ENCODE measurements at regions not wholly inside any gene's neighbourhood (a gene's known extent, or its start where the extent isn't known, plus 50 kb on each side); places are given as distances from the start of the nearest gene placed in this dataset.

- Mint-ChIP-seq H3K4me1 (no peaks in the 10 kb centered on the region), H3K4me3 (no peak overlapping the region), H3K9me3 (ENCODE audit: insufficient read depth) (peaks cover 2% of the 10 kb centered on the region), H3K27me3 (no peaks in the 10 kb centered on the region), H3K27ac (no peak overlapping the region)
- Histone ChIP-seq H3K4me1 (ENCODE audit: control insufficient read depth in 2 of 2, insufficient read depth in 2 of 2, low read length in 2 of 2) (no peaks in the 10 kb centered on the region), H3K4me3 (ENCODE audit: control extremely low read depth in 1 of 5, extremely low read depth in 1 of 5, insufficient read depth in 1 of 5, low read depth in 2 of 5, low read length in 4 of 5) (no peak overlapping the region), H3K79me2 (ENCODE audit: control insufficient read depth, insufficient read depth, low read length) (no peaks in the 10 kb centered on the region), H4K20me1 (ENCODE audit: control insufficient read depth, insufficient read depth, low read length, poor library complexity, severe bottlenecking) (no peaks in the 10 kb centered on the region), H3K9me3 (ENCODE audit: control extremely low read depth in 1 of 3, control insufficient read depth in 2 of 3, insufficient read depth in 1 of 3, low read length in 2 of 3) (no peaks in the 10 kb centered on the region), H3K4me2 (replicated peaks; ENCODE audit: low read depth, low read length, poor library complexity, severe bottlenecking) (no peak overlapping the region), H3K36me3 (replicated peaks in 1 of 2; ENCODE audit: control extremely low read depth in 1 of 2, control insufficient read depth in 1 of 2, extremely low read depth in 1 of 2, insufficient read depth in 2 of 2, low read length in 1 of 2) (no peaks in the 10 kb centered on the region), H3K27me3 (replicated peaks in 1 of 4; ENCODE audit: control extremely low read depth in 1 of 4, control insufficient read depth in 3 of 4, insufficient read depth in 4 of 4, low read length in 3 of 4) (no peaks in the 10 kb centered on the region), H3K9ac (ENCODE audit: low read length) (no peak overlapping the region), H3K27ac (ENCODE audit: low read length in 2 of 2) (no peak overlapping the region), H2AFZ (ENCODE audit: insufficient read depth, low read depth, low read length, poor library complexity, severe bottlenecking) (no peak overlapping the region)
- no peak for TF ChIP-seq EZH2 (IDR thresholded peaks at IDR 0.05; ENCODE audit: borderline replicate concordance, insufficient read depth, low read depth, low read length, poor library complexity, severe bottlenecking)
- TF ChIP-seq CTCF (IDR thresholded peaks at IDR 0.05) = no peak
- ATAC-seq (ENCODE audit: low read depth) (no peak), DNase-seq (no peak)
- ChIA-PET CTCF (no interaction called here), POLR2A (no interaction called here)
- WGBS (ENCODE audit: insufficient coverage) = no CpG with 5 or more reads among the region's 1 CpG
- intact Hi-C loops (cut with micrococcal nuclease) = no loop called here
These were observed 750.3 kb downstream of the ANKRD7 start for GRCh38 chr7:118974836-118975235.

DNA sequence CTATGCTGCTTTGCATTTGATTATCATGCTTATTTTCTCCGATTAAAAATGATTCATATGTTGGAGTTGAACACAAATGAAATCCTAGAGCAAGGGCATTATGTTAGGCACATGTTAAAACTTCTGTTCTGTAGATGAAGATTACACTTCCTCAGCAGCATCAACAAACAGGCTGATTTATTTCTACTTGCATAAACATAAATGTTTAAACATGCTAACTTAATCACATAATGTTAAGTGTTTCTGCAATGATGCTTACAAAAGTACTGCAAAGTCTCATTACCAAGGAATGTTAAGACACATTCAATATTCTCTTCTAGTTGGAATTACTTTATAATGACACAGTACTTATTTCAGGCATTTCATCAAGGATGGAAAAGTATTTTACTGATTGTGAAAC lies 770.8 kb downstream of the ANKRD7 start:
- Histone ChIP-seq H2AFZ (ENCODE audit: insufficient read depth, low read depth, low read length, poor library complexity, severe bottlenecking) (no peak overlapping the region), H3K9ac (ENCODE audit: low read length) (no peak overlapping the region), H4K20me1 (ENCODE audit: control insufficient read depth, insufficient read depth, low read length, poor library complexity, severe bottlenecking) (no peaks in the 10 kb centered on the region), H3K4me2 (replicated peaks; ENCODE audit: low read depth, low read length, poor library complexity, severe bottlenecking) (no peak overlapping the region), H3K4me1 (ENCODE audit: control insufficient read depth in 2 of 2, insufficient read depth in 2 of 2, low read length in 2 of 2) (no peaks in the 10 kb centered on the region), H3K9me3 (ENCODE audit: control extremely low read depth in 1 of 3, control insufficient read depth in 2 of 3, insufficient read depth in 1 of 3, low read length in 2 of 3) (peaks cover 0 to 2% (median 0%) of the 10 kb centered on the region in 3 donors), H3K4me3 (ENCODE audit: control extremely low read depth in 1 of 5, extremely low read depth in 1 of 5, insufficient read depth in 1 of 5, low read depth in 2 of 5, low read length in 4 of 5) (no peak overlapping the region), H3K36me3 (replicated peaks in 1 of 2; ENCODE audit: control extremely low read depth in 1 of 2, control insufficient read depth in 1 of 2, extremely low read depth in 1 of 2, insufficient read depth in 2 of 2, low read length in 1 of 2) (no peaks in the 10 kb centered on the region), H3K79me2 (ENCODE audit: control insufficient read depth, insufficient read depth, low read length) (no peaks in the 10 kb centered on the region), H3K27me3 (replicated peaks in 1 of 4; ENCODE audit: control extremely low read depth in 1 of 4, control insufficient read depth in 3 of 4, insufficient read depth in 4 of 4, low read length in 3 of 4) (no peaks in the 10 kb centered on the region), H3K27ac (ENCODE audit: low read length in 2 of 2) (no peak overlapping the region)
- no peak overlapping the region for H3K27ac Mint-ChIP-seq
- TF ChIP-seq CTCF (IDR thresholded peaks at IDR 0.05) (no peak), EZH2 (IDR thresholded peaks at IDR 0.05; ENCODE audit: borderline replicate concordance, insufficient read depth, low read depth, low read length, poor library complexity, severe bottlenecking) (no peak)
- ChIA-PET POLR2A (no interaction called here), CTCF (no interaction called here)
- no peaks in the 10 kb centered on the region for H3K27me3 Mint-ChIP-seq
- WGBS (ENCODE audit: insufficient coverage) = no CpG with 5 or more reads among the region's 1 CpG
- H3K4me1 Mint-ChIP-seq = no peaks in the 10 kb centered on the region
- H3K4me3 Mint-ChIP-seq = no peak overlapping the region
- DNase-seq (no peak), ATAC-seq (ENCODE audit: low read depth) (no peak)
- H3K9me3 Mint-ChIP-seq (ENCODE audit: insufficient read depth) = no peaks in the 10 kb centered on the region
- intact Hi-C loops (cut with micrococcal nuclease) = no loop called here
